GM18502 (cell line): ENCODE measurements at regions not wholly inside any gene's neighbourhood (a gene's known extent, or its start where the extent isn't known, plus 50 kb on each side); places are given as distances from the start of the nearest gene placed in this dataset.
"Not testable (repeated sequence)": the region's sequence is repeated elsewhere in the genome, so short reads cannot be mapped to it uniquely, and the experiment has no call there.

ENCODE experiments used
- ATAC-seq: cut with Tn5 transposase; IDR thresholded peaks from one replicate; pipeline ENCODE4 v1.9.1; 2021; ENCODE audit warnings: mild to moderate bottlenecking; ENCODE audit not compliant: unreplicated experiment, poor library complexity

GRCh38 chr2:67880291-67880761 is 182.5 kb downstream of the C1D start:
- ATAC-seq: no peak

DNA sequence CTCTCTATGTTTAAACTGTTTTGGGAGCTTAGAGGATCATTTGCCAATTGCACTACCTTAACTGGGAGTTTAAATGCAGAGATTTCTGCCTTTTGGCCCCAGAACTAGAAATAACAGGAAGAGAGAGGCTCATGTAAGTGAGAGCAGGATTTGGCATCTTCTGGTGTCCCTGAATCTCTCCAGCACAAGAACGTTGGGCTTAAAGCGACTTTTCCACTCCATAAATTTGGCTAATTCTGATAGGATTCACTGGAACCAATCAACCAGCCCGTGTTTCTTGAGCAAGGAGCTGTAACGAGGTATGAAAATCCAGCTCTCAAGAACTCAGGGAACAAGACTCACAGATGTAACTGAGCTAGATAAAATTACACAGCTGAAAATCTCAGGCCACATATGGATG is 181.0 kb downstream of the C1D start:
- ATAC-seq: no peak

DNA sequence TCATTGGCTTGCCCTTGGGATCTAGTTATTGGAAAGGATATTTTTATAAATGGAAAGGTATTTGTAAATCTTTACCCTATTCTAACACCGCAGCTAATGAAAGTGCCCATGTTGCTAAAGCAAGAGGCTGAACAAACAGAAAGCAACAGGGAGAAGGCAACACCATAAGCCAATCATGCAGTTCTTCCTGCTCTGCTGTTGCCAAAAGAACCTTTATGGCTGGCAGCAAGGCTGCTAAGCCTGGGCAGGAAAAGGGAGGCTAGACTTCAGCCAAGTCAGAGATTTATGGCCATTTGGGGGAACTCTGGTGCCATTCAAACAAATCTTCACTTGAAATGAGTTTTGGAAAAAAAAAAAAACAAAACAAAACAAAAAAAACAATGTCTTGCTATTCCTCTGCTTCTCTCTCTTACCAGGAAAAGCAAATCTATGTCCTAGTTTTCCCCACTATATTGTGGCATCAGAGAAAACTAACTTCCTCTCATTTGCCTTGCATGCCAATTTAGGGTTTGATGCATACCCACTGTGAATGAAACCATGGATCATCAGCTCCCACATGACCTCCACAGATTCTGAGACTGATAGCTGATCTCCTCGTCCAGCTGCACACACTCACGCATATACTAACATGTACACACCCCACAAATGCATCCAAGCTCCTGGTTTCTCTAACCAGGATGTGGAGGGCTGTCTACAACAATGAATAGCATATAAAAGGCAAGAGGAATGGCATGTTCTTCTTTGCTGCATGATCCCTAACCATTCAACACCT is 179.3 kb downstream of the C1D start:
- ATAC-seq: no peak

DNA sequence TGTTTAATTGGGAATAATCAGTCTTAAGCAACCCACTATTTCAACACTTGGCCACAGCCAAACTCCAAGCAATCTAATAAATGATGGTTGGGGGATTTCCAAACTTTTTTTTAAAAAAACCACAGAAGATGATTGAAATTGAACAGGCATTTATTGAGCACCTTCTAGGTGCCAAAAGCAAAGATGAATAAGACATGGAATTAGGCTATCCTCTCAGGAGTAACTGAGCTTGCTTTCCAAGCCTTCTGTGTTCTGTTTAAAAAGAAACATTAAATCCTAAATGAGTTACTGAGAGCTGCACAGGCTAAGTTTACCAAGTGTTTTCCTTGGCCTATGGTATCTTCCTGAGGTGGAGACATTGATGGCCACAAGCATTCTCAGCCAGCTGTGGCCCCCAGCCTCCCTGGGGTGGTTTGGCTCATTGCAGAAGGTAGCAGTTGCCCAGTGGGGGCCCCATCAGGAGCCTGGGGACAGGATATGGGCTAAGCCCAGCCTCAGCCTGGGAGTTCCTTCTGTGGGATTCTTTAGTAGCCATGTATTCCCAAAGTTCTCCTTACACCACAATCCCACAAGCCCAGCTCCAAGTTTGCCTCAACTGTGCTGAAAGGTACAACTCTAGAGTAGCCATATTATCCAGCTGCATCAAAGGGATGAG is 174.3 kb downstream of the C1D start:
- no peak for ATAC-seq

DNA sequence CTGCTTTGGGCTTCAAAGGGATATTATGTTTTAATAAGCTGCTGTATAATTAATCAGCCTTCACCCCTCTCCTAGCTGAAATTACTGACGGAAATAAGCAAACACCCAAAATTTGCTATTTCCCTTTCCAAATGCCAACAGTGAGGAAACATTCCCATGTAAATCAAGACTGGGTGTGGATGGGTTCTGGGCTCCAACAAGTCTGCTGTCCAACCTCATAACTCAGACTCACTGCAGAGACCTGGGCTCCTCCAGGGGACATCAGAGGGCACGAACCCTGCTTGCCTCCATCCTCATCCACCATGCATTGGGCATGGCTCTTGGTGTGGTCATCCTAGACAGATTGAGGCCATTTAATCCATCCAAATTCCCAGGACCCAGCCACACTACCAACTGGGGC is 173.7 kb downstream of the C1D start:
- no peak for ATAC-seq

DNA sequence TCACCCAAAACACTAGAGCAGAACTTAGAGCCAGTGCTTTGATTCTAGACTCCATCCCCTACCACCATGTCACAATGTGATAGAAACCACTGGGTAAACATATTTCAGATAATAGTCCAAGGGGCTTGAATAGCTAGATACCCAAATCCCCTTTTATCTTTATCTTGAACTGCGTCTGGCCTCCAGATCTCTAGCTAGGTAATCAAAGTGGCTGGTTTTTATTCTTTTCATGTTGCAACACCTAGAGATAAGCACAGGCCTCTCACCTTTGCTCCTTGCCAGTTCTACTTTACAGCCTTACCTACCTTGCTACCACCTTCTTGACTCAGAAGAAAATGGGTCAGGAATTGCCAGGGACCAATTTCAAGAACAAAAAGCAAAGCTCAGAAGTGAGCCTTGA is 171.2 kb downstream of the C1D start:
- ATAC-seq: no peak

DNA sequence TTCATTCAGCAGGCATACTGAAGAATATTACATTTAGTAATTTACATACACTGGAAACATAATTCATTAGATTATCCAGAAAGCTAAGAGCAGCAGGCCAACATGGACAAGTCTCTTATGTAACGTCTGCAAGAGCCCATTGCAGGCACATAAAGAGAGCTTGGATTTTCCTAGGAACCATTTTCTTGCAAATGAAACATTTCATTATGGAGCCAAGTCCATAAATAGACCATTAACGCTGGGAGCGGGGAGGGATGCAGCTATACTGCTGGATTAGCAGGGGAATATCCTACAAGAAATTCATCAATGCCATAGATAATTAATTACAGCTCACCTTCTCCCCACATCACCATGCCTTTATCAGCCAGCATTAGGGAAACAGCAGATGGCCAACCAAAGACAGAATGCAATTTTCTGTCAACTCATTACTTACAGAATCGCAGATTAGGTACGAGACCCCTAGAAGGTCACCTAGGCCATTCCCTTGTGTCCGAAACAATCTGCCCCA is 170.4 kb downstream of the C1D start:
- no peak for ATAC-seq

DNA sequence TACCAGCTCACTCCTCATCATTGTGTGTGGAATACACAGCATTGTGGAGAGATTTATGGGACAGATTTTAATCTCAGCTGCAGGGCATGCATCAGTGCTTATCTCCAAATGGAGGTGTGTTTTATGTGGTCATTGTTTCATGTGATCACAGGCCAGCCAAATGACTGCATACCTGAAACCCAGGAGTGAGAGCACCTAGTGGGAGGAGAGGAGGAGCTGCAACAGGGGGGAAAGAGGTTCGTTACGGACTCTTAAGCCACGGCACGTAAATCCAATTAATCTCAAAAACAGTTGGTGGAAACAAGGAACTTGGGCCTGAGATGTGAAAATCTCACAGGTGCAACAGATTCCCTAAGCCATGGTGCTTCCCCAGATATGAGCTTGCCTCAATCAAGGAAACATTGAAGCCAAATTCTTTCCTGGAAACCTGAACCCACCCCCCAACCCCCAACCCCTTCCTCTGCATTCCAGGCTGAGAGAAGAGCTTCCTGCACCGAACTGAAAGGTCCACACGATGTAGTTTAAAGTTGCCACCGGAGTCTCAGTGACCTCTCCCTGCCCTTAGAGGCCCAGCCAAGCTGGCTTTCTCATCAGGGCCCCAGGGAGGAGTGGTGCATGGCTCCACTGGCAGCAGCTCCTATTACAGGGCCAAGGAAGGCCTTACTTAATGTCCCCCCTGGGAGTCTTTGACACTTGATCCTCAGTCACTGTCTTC is 167.4 kb downstream of the C1D start:
- no peak for ATAC-seq

DNA sequence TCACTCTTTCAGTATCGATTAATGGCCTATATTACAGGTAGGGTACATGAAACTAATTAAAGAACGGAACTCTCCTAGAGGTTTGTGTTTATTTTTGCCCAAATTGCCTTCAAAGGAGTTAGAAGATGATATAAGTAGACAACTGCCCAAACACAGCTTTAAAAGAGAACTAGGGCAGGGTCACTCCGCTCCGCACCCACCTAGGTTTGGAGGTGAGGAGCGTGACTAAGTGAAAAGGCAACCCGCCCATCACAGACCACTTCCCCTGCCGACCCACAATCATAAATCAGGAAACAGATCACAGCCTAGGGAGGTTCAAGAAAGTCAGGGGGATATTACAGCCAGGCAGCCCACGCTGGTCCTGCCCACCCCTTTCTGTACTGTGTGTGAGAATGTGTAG is 166.7 kb downstream of the C1D start:
- no peak for ATAC-seq

DNA sequence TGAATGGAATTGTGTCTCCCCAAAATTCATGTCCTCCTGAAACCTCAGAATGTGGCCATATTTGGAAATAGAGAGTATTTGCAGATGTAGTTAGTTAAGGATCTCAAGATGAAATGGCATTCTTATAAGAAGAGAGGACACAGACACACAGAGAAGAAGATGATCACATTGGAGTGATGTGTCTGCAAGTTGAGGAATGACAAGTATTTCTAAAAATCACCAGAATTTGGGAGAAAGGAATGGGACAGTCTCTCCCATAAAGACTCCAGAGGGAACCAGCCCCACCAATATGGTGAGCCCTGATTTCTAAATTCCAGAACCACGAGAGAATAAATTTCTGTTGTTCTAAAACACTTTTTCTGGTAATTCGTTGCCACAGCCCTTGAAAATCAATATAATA is 166.3 kb downstream of the C1D start:
- ATAC-seq: no peak

- no peak for ATAC-seq
Observed at GRCh38 chr2:67898595-67898994, 164.2 kb downstream of the C1D start.

- no peak for ATAC-seq
Observed at GRCh38 chr2:67899187-67899586, 163.6 kb downstream of the C1D start.

GRCh38 chr2:67900826-67901225 is 162.0 kb downstream of the C1D start:
- ATAC-seq: no peak

- no peak for ATAC-seq
Observed at GRCh38 chr2:67904566-67904965, 158.2 kb downstream of the C1D start.

DNA sequence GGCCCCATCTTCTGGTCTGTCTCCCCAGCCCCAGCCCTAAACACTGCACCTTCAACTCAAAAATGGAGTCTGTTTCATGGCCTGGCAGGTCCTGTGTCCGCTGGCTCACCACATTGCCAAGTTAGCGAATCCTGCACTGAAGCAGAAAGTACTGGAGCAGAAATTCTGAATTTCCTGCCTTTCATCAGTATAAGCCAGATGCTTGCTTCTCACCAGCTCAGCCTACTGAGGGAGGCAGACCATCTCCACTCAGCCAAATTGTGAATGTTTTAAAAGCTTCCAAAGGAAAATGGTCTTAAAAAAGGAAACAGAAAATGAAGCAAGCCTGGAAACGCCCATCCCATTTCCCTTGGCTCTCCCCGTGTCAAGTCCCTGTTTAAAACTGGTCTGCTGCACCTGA is 157.8 kb downstream of the C1D start:
- ATAC-seq: no peak

DNA sequence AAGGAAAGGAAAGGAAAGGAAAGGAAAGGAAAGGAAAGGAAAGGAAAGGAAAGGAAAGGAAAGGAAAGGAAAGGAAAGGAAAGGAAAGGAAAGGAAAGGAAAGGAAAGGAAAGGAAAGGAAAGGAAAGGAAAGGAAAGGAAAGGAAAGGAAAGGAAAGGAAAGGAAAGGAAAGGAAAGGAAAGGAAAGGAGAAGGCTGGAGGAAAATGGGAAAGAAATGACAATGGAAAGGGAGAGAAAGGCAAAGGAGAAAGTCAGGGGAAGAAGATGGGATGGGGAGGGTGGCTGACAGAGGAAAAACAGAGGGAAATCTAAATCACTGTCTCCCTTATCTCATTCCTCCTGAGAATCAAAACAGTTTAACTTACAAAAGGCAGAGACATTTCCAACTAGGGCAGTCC is 156.3 kb downstream of the C1D start:
- not testable (repeated sequence) for ATAC-seq

DNA sequence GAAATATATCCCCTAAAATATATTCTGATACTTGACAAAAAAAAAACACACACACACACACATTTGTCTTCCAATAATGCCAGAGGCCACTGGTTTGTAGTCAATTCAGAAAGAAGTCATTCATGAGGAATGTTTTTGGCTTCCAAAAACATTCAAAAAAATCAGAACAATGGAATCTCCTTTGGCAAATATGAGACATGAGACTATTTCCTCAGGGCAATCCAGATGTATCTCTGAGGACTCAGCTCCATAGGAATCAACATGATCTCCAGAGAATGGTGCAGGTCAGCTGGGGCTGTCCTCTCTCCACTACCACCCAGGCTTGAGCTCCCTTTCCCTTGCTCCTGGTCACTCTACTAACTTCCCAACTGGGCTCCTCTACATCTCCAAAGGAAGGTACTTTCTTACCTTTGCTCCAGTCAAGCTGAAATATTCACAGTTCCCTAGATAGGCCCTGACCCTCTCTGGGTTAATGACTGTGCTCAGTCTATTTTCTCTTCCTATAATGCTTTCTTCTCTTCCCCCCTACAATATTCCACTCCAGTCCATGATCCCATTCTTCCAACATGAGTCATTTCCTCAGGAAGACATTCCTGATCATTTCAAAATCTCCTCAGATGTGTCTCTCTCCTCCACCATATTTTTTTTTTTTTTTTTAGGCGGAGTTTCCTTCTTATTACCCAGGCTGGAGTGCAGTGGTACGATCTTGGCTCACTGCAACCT is 145.3 kb downstream of the C1D start:
- ATAC-seq: no peak

DNA sequence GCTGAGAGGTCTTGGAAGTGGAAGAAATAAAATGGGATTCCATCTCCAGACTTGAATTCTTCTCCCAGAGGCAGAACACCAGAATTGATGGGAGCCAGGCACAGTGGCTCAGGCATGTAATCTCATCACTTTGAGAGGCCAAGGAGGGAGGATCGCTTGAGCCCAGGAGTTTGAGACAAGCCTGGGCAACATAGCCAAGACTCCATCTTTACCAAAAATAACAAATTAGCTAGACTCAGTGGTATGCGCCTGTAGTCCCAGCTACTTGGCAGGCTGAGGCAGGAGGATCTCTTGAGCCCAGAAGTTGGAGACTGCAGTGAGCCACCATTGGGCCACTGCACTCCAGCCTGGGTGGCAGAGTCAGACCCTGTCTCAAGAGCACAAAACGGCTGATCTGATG is 144.3 kb downstream of the C1D start:
- ATAC-seq: no peak

- ATAC-seq: no peak
Observed at GRCh38 chr2:67919490-67919889, 143.3 kb downstream of the C1D start.

DNA sequence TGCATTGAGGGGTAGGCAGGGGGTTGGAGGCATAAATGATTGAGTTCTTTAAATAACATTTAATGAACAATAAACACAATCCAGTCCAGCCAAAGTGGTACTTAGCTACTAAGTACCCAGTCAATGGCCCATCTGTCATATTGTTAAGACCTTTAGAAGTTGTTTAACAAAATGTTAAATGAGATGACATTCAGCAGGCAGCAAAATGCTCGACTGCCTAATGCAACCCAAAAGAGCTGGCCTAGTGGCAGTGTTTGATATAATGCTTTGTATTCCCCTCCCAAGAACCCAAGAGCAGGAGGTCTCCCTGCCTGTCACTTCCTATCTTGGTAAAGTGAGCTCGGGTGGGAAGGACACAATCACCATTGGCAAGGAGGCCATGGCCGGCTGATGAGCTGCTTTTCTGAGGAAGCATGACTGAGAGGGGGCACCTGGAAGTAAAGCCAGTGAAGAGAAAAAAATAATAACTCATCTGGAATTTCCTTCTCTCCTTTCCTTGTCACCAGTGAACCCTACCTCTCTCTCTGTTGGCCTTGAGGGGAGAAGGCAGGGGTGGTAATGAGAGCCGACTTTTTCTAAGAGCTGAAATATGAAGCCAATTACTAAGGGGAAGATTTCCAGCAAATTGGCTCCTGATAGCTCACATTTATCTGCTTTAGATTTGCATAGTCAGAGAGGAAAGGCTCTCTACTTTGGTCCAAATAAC is 140.6 kb downstream of the C1D start:
- no peak for ATAC-seq
